MG63 (cell line): ENCODE measurements at regions not wholly inside any gene's neighbourhood (a gene's known extent, or its start where the extent isn't known, plus 50 kb on each side); places are given as distances from the start of the nearest gene placed in this dataset.

Source experiments
- DNase-seq: peaks from one replicate; pipeline ENCODE4 v3.0.0-alpha.2; 2020
- H3K27me3 ChIP-seq: fragments of 250-450 bp; sonication (Bioruptor Pico); 2 replicates; pipeline ENCODE4 v1.5.1; 2020; ENCODE audit warnings: mild to moderate bottlenecking, moderate library complexity
- H3K36me3 ChIP-seq: fragments of 250-450 bp; sonication (Bioruptor Pico); 2 replicates; pipeline ENCODE4 v1.5.1; 2020; ENCODE audit warnings: mild to moderate bottlenecking, moderate library complexity
- H3K4me3 ChIP-seq: fragments of 250-450 bp; sonication (Bioruptor Pico); 2 replicates; pipeline ENCODE4 v1.5.1; 2020; ENCODE audit warnings: mild to moderate bottlenecking, moderate library complexity
- H3K9me3 ChIP-seq: fragments of 250-450 bp; sonication (Bioruptor Pico); 2 replicates; pipeline ENCODE4 v1.5.1; 2020; ENCODE audit warnings: mild to moderate bottlenecking, moderate library complexity

DNA sequence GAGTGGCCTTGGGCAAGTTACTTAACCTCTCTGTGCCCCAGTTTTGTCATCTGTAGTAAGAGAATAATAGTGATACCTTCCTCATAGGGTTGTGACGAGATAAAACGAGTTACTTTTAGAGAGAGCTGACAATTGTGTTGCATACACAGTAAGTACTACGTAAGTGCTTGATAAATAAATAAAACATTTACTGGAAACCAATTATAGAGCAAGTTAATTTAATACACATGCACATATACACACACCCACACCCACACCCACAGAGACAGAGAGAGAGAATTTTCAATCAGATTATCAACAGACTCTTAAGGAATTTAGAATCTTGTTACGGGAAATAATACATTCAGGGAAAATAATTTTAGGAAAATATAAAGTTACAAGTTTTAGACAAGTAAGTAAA lies 1045.8 kb upstream of the TENM4 start:
- Histone ChIP-seq H3K27me3 (no peaks in the 10 kb centered on the region), H3K4me3 (no peak overlapping the region), H3K9me3 (no peaks in the 10 kb centered on the region), H3K36me3 (no peaks in the 10 kb centered on the region)
- no peak for DNase-seq

DNA sequence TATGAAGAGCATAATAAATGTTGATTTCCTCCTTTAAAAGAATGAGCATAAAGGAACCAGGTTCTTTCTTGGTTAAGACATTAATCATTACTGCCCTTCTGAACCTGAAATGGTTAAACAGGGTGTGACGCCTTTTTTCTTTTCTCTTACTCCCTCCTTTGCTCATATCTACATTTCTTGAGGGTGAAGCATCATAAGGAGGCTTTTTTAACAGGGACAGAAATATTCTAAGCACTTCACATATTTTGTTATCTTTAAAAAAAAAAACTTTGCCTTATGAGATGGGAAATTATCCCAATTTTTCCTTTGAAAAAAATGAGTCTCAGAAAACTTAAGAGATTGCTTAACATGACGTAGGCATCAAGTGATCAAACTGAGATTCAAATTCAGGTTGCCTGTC lies 1036.3 kb upstream of the TENM4 start:
- no peak overlapping the region for H3K4me3 ChIP-seq
- no peaks in the 10 kb centered on the region for H3K9me3 ChIP-seq
- no peaks in the 10 kb centered on the region for H3K27me3 ChIP-seq
- DNase-seq: no peak
- no peaks in the 10 kb centered on the region for H3K36me3 ChIP-seq

DNA sequence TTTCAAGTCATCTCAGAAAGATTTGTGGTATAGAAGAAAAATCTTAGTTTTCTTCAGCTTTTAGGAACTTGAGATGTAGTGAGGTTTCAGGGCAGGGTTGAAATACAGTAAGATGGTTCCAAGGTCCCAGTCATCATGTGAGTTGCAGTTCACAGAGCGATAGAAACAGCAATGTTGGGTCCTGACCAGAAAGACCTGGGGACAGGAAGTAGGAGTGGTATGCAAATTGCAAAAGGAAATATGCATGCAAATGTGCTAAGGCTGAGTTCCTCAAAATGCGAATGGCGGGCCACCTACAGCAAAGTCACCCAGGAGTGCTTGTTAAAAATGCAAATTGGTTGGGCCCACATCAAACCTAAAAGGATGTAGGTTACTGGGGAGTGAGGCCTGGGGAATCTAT lies 1032.7 kb upstream of the TENM4 start:
- no peaks in the 10 kb centered on the region for H3K36me3 ChIP-seq
- no peak for DNase-seq
- H3K9me3 ChIP-seq: no peaks in the 10 kb centered on the region

DNA sequence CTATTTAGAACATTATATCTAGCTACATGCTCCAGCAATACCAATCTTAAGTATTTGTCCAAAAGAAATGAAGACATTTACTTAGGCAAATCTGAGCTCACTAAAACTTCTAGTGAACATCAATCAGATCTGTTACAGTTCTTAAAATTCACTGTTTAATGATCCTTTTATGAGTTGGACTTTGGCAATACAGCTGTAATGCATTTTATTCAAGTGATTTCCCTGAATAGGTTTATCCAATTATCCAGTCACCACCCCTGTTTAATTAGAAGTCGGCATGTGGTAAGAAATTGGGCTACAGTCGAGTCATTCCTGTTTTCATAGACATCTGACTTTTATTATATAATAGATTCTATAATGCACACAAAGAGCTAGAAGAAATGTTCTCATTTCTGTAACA lies 1029.0 kb upstream of the TENM4 start:
- DNase-seq: no peak
- Histone ChIP-seq H3K4me3 (no peak overlapping the region), H3K9me3 (no peaks in the 10 kb centered on the region), H3K36me3 (no peaks in the 10 kb centered on the region), H3K27me3 (no peaks in the 10 kb centered on the region)

More for the DNA sequence above, 1032.7 kb upstream of the TENM4 start:
- Histone ChIP-seq H3K27me3 (no peaks in the 10 kb centered on the region), H3K4me3 (no peak overlapping the region)

DNA sequence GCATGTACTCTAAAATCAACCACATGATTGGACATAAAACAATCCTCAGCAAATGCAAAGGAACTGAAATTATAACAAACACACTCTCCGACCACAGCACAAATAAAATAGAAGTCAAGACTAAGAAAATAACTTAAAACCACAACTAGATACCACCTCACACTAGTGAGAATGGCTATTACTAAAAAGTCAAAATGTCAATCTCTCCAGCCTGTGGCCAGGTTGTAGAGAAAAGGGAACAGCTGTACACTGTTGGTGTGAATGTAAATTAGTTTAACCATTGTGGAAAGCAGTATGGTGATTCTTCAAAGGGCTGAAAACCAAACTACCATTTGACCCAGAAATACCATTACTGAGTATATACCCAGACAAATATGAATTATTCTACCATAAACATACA lies 1025.7 kb upstream of the TENM4 start:
- H3K9me3 ChIP-seq: no peaks in the 10 kb centered on the region
- no peak overlapping the region for H3K4me3 ChIP-seq
- no peak for DNase-seq
- no peaks in the 10 kb centered on the region for H3K27me3 ChIP-seq
- no peaks in the 10 kb centered on the region for H3K36me3 ChIP-seq

DNA sequence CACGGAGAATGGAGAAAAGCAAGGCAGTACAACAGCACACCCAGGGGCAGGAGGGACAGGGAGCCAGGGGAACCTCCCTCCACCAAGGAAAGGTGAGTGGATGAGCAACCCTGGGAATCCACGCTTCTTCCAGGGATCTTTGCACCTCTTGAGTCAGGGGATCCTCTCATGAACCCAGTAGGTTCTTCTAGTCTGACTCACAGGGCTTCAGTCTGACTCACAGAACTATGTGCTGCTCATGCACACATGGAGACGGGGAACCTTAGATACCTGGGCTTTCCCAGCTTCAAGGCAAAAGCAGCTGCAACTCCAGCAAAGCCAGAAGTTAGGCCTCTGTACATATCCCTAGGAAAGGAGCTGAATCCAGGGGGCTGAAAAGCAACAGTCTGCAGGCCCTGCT lies 1021.4 kb upstream of the TENM4 start:
- H3K4me3 ChIP-seq: no peak overlapping the region
- no peaks in the 10 kb centered on the region for H3K36me3 ChIP-seq
- H3K27me3 ChIP-seq: no peaks in the 10 kb centered on the region
- DNase-seq: no peak
- no peaks in the 10 kb centered on the region for H3K9me3 ChIP-seq

DNA sequence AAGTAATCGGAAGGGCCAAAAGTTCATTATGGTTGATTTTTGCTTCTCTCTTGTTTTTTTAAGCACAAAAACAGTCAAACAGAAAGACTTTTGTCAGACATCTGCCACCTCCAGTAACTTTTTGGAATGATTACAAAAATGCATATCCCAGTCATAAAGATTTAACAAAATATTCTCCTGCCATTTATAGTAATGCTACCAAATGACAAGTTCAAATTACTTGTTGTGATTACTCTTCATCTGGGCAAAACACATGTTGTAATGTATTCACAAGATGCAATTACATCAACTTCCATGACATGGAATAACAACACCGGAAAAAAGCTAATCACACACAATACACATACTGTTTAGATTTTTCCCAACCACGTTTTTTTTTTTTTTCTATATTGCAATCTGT lies 1017.5 kb upstream of the TENM4 start:
- no peak for DNase-seq
- no peak overlapping the region for H3K4me3 ChIP-seq

DNA sequence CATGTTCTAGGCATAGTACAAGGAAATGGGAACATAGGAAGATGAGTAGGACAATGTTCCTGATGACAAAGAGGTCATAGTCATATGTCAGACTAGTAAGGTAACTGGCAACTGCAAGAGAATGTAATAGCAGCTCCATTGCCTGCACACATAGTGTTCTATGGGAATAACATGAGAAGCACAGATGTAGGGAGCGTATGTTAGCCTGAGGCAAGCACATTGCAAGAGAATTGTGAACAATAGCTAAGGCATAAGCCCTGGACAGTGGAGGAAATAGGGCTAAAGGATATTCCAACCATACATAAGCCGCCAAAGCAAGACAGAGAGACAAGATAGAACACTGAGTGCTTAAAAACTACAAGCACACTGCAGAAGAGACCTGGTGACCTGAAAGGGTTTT lies 1017.0 kb upstream of the TENM4 start:
- H3K4me3 ChIP-seq: no peak overlapping the region
- H3K27me3 ChIP-seq: no peaks in the 10 kb centered on the region

More for the DNA sequence above, 1017.5 kb upstream of the TENM4 start:
- H3K9me3 ChIP-seq: no peaks in the 10 kb centered on the region
- H3K27me3 ChIP-seq: no peaks in the 10 kb centered on the region
- no peaks in the 10 kb centered on the region for H3K36me3 ChIP-seq

DNA sequence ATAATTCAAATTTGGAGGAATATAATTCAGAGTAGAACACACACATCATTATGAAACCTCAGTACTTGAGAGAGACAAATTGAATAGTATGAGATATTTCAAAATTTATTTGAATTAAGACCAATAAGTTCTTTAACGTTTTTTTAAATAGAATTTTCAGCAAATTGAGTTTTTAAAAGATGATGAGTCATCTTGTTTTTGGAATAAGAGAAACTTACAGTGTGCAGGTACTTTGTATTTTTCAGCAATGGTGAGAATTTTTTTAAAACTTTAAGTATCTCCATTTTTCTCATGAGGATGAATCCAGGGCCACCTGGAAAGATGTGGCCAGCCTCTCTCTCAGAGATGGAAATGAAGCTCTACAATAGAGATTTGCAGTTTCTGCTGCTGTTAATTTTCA lies 1015.0 kb upstream of the TENM4 start:
- no peak overlapping the region for H3K4me3 ChIP-seq
- no peaks in the 10 kb centered on the region for H3K9me3 ChIP-seq
- no peaks in the 10 kb centered on the region for H3K27me3 ChIP-seq
- no peaks in the 10 kb centered on the region for H3K36me3 ChIP-seq
- DNase-seq: no peak

More for the DNA sequence above, 1017.0 kb upstream of the TENM4 start:
- no peaks in the 10 kb centered on the region for H3K36me3 ChIP-seq
- no peaks in the 10 kb centered on the region for H3K9me3 ChIP-seq
- no peak for DNase-seq

DNA sequence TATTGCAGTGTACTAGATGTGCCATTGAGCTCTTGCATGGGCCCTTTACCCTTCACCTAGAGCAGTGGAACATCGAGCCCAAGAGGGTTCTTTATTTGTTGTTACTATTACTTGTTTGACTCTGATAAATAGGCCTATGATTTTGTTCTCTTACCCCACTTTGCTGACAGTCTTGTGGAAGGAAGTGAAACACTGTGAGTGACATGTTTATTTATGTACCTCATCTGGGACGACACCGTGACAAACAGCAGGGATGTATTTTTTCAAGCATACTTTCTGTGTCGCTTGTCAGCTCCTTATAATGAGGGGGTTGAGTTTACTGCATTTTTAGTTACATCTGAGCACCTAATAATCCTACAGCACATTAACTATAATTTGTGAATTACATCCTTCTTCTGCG lies 1010.3 kb upstream of the TENM4 start:
- no peak for DNase-seq
- Histone ChIP-seq H3K4me3 (no peak overlapping the region), H3K36me3 (no peaks in the 10 kb centered on the region), H3K9me3 (no peaks in the 10 kb centered on the region), H3K27me3 (no peaks in the 10 kb centered on the region)

DNA sequence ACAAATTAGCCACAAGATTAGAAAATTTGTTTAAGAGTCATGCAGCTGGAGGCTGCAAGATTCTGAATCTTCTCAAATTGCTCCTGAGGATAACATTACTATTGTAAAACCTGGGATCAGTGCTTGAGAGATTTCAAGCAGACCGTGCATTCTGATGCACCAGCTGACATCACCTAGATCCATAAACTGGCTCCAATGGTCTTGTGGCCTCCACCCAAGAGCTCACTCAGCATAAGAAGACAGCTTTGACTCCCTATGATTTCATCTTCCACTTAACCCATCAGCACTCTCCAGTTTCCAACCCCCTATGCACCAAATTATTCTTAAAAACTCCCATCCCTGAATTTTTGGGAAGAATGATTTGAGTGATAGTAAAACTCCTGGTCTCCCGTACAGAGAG lies 1007.9 kb upstream of the TENM4 start:
- Histone ChIP-seq H3K9me3 (no peaks in the 10 kb centered on the region), H3K27me3 (no peaks in the 10 kb centered on the region), H3K36me3 (no peaks in the 10 kb centered on the region), H3K4me3 (no peak overlapping the region)
- DNase-seq: no peak

DNA sequence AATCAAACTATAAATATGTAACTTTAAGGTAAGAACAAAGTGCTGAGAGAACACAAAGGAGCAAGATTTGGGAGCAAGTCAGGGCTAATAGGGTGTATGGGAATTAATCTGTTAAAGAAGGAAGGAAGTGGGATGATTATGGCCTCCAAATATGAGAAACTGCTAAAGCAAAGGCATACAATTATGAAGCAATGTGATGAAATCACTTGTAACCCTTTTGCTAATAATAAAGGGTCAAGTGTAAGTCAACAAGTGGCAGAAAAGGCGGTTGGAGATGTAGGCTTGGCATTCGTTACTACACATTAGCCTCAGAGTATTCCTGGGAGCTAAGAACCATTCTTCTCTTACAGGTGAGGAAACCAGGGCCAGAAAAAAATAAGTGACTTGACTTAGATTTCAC lies 1002.3 kb upstream of the TENM4 start:
- no peaks in the 10 kb centered on the region for H3K27me3 ChIP-seq
- H3K36me3 ChIP-seq: no peaks in the 10 kb centered on the region
- no peaks in the 10 kb centered on the region for H3K9me3 ChIP-seq
- DNase-seq: no peak
- no peak overlapping the region for H3K4me3 ChIP-seq

DNA sequence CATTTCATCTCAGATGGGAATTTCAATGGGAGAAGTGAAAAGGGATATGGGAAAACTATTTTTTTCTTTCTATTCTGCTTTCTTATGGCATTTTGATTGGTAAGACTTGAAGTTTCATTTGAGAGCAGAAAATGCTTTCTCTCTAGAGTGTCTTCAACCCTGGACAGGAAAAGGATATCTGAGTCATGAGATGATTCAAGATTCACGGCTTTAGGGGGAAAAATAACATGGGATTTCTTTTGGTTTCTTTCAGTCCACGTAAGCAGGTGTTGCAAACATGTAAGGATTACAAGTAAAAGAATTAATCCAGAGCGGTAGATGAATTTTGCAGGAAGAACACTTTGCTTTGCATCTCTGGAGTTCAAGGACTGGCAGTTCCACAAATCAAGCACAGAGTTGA lies 1001.0 kb upstream of the TENM4 start:
- Histone ChIP-seq H3K9me3 (no peaks in the 10 kb centered on the region), H3K4me3 (no peak overlapping the region), H3K36me3 (no peaks in the 10 kb centered on the region), H3K27me3 (no peaks in the 10 kb centered on the region)
- no peak for DNase-seq

DNA sequence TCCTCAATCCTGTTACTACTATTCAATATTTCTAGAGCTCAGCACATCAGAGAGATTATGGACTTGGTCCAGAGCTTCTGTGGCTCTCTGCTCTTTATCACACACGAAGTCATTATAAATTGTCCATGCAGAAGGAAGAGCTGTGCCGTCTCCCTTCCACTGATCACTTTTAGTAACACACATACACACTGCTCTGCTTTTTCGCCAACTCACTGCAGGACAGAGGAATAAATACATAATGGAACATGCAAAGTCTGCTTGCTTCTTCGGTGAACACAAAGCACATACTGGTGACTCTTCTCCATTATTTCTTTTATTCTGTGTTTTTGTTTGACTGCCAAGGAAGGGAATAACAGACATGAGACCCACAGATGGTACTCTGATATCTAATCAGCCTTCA lies 1000.0 kb upstream of the TENM4 start:
- no peaks in the 10 kb centered on the region for H3K27me3 ChIP-seq
- no peak for DNase-seq
- no peaks in the 10 kb centered on the region for H3K36me3 ChIP-seq
- no peak overlapping the region for H3K4me3 ChIP-seq
- no peaks in the 10 kb centered on the region for H3K9me3 ChIP-seq

DNA sequence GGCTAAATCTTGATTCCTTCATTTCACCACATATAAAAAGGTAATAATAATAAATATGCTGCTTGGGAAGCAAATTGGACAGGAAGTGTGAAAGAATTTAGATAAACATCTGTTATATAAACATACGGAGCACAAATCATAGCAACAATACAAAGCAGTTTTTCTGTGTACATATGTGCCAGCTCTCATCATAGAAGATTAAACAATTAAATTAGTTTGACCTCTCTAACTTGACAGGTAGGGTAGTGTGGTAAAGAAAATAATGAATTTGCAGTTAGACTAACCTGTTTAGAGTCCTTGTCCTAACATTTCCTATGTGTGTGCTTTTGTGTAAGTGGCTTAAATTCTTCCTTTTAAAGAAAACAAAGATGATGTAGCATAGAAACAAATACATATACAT lies 995.7 kb upstream of the TENM4 start:
- H3K4me3 ChIP-seq: no peak overlapping the region
- H3K36me3 ChIP-seq: no peaks in the 10 kb centered on the region
- no peak for DNase-seq
- H3K27me3 ChIP-seq: no peaks in the 10 kb centered on the region
- no peaks in the 10 kb centered on the region for H3K9me3 ChIP-seq

DNA sequence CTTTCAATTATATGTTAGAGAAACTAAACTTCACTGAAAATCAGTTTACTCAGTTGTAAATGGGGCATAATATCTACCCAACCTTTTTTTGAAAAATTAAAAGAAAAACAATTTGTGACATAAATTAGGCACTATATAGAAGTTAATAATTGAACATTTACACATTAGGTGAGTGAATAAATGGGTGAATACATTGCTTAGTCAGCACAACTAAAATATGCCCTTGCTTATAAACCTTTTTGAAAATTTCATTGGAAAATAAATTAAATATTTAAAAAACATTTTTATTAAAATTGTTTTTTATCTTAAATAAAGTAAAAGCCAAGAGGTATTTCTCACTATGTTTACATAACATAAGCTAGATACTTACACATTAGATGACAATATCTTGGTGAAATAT lies 994.5 kb upstream of the TENM4 start:
- no peak overlapping the region for H3K4me3 ChIP-seq
- H3K36me3 ChIP-seq: no peaks in the 10 kb centered on the region
- DNase-seq: no peak
- H3K9me3 ChIP-seq: no peaks in the 10 kb centered on the region
- H3K27me3 ChIP-seq: no peaks in the 10 kb centered on the region

DNA sequence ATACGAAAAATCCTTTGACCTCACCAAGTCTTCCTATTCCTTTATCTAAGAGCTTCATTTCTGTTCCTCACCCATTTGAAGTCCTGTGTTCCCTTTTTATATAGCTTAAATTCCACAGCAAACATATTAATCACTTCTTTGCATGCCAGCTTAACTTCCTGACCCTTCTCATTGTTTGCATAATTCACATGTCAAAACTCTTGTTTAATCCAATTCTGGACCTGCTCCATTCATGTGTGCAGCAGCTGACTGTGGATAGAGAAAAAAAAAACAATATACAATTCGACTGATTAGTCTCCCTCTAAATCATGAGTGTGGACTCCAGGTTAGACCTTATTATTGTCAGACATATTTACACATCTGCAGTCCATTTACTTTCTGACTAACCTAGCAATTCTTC lies 991.2 kb upstream of the TENM4 start:
- no peak for DNase-seq
- no peaks in the 10 kb centered on the region for H3K36me3 ChIP-seq
- H3K9me3 ChIP-seq: no peaks in the 10 kb centered on the region
- no peak overlapping the region for H3K4me3 ChIP-seq
- H3K27me3 ChIP-seq: no peaks in the 10 kb centered on the region

DNA sequence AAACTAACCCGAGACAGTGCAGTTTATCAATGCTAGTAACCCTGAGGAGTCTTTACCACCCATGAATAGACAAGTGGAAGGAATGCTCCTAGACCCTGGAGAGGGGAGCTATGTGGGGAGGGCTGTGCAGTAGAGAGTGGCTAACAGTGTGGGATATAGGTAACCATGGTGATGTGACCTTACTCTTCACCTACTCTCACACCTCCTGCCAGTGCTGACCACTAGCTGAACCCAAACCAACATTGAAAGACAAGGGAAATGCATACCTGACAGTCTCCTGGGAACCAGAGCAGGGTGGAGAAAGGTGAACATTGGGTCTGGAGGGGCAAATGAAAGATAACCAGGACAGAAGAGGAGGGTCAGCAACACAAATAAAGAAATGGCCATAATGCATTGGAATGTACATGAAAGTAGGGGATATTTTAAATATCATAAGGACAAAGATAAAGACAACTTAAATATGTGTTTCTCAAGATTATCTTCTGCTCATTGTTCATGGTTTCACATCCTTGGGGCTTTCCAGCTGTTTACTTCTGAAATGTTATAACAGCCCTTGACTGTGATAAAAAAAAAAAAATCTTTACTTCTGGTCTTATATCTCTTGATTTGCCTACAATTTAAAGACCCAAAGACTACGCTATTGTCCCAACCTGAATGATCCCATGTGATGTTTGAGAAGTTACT lies 983.3 kb upstream of the TENM4 start:
- Histone ChIP-seq H3K27me3 (no peaks in the 10 kb centered on the region), H3K9me3 (no peaks in the 10 kb centered on the region), H3K4me3 (no peak overlapping the region), H3K36me3 (no peaks in the 10 kb centered on the region)
- no peak for DNase-seq

DNA sequence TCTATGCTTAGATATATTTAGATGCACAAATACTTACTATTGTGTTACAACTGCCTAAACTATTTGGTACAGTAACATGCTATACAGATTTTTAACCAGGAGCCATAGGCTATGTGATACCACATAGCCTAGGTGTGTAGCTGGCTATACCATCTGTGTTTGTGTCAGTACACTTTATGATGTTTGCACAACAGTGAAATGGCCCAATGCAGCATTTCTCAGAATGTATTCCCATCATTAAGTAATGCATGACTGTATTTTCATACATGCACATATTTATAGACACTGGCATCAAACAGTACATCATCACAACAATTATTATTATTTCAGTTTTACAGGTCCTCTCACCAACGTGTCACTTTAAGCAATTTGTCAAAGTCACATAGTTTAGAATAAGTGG lies 979.5 kb upstream of the TENM4 start:
- Histone ChIP-seq H3K36me3 (no peaks in the 10 kb centered on the region), H3K4me3 (no peak overlapping the region), H3K9me3 (no peaks in the 10 kb centered on the region)

More for the DNA sequence above, 979.5 kb upstream of the TENM4 start:
- no peaks in the 10 kb centered on the region for H3K27me3 ChIP-seq
- DNase-seq: no peak
